ENCODE measurements at regions not wholly inside any gene's neighbourhood (a gene's known extent, or its start where the extent isn't known, plus 50 kb on each side); places are given as distances from the start of the nearest gene placed in this dataset.

DNA sequence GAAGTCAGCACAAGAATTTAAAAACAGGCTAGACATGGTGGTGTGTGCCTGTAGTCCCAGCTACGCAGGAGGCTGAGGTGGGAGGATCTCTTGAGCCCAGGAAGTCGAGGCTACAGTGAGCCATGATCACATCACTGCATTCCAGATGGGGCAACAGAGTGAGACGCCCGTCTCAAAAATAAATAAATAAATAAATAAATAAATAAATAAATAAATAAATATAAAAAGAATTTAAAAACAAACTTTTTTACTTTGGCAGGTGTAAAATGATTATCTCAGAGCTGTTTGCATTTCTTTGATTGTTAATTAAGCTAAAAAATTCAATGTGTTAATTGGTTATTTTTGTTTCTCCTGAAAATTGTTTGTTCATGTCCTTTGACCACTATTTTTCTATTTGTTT, 97.5 kb upstream of the RPS6KA3 start:
- no peak for DNase-seq

DNA sequence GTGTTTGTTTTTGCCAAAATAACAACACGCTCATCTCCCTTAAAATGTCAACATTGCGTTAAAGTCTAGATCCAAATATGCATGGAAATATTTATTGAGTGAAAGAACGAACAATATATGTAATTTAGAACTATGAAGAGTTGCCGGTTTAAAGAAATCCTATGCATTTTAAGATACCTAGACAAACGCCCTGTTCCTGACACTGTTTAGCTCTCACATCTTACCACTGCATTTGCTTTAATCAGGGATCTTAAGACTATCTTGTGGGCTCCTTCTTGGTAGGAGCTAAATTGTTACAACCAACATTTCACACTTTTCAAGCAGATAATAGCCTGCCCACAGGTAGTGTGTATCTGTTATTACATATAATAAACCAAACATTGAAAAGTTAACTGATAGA, 96.6 kb upstream of the RPS6KA3 start:
- no peak for DNase-seq

DNA sequence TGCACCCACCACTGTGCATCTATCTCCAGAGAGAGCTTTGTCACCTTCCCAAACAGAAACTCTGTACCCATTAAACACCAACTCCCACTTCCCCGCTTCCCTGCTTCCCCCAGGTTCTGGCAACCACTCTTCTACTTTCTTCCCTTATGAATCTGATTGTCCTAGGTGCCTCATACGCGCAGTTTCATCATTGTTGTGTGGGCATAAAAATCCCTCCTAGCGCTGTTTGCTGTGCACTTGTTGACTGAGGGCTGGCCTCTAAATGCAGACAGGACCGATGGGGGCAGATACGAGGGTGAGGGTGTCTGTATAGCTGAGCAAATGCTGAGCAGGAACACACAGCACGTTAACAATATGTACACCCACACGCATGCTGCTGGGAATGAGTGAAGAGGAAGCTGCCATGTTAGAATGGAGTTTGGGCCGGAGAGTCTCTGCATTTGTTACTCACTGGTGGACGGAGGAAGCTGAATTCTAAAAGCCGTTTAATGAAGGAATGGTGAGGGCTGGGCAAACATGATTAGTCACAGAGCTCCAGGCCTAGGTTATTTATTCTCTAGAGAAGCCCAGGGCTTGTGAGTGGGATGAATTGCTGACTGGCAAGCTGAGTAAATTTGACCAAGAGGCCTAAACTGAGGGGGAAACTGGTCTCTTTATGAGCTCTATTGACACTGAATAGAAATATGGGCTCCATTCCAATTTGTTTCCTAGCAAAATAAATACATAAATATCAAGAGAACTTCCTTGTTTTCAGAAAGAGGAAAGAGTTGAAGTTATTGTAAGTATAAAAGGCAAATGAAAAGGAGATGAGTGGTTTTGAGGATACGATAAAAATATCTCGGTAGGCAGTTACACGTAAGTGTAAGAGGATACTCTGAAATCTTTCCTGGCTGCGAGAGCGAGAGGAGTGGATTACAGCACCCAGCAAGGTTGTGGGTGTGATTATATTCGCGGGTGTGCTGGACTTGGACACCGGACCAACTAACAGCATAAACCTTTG, 95.9 kb upstream of the RPS6KA3 start:
- no peak for DNase-seq

DNA sequence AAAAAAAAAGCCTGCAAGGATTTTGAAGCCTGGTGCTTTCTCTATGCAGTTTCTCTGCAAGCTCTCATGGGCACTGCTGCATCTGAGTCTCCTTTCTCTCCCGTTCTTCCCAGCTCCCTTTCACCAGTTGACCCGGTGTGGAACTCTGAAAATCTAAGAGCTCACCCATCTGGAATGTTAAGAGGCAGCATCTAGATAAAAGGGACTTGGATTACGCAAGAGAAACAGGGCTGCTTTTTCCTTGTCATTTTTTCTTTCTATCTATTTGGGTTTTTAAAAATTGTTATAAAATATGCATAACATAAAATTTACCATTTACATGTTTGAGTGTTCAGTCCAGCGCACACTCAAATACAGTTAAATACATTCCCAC, 95.2 kb upstream of the RPS6KA3 start:
- DNase-seq: no peak

DNA sequence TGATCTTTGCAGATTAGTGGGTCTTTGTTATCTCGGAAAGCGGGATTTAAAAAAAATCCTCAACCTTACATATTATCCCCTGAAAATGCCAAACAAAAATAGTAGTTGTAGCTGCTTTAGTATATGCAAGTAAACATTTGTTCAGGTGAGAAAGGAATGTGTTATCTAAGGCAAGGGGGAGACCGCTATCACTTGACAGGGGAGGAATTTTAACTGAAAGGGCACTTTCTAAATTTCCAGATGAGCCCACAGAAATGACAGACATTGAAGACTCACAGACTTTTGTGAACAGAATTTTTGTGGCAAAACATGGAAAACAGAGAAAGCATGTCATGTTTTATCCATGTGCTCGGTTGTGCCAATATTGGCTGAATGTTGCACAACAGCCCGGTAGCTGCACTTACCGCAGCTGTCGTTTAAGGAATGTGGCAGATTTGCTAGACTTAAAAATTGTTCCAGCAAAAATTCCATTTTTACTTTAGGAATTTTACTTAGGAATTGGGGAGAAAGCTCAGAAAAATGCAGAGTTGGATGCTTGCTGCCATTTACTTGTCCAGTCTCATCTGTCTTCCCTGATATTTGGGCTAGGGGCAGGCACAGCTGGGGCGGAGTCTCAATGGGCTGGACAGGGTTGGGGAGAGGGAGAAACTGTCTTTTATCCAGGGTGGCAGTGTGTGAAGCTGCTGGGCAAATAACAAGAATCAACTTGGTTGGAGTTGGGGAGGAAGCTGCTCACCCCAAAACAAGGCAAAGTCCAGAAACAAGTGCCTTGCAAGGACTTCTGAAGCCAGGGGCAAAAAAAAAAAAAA, 94.6 kb upstream of the RPS6KA3 start:
- DNase-seq: no peak

DNA sequence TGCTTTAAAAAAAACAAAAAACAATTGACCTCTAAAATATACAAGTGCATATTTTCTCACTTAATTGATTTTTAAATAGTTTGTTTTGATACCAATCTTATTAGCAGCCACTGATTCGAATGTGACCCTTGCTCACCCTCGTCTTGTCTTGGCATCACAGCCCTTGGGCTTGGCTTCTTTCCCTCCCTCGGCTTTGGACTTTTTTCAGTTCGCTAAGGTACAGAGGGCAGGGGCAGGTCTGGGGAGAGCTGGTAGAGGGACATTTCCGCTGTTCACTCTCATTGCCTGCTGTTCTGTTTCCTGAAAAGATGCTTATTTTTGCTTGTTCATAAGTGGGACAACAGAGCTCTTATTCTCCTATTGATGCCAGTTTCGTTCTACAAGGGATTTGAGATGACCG, 88.5 kb upstream of the RPS6KA3 start:
- no peak for DNase-seq

DNA sequence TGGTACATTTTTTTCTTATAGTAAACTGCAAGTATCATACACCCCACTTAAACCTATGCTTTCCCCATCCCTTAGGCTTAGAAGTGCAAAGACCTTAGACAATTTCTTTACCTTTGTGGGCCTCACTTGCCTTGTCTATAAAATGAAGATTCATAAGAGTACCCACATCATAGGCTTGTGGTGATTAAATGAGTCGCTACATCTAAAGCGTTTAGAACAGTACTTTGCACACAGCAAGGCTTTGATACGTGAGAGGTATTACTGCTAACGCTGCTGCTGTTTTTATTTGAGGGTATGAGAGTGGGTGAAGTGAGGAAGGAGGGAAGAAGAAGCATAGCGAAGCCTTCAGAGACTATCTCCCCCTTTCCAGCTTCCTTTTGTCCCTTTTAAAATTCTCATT, 87.8 kb upstream of the RPS6KA3 start:
- DNase-seq: no peak

DNA sequence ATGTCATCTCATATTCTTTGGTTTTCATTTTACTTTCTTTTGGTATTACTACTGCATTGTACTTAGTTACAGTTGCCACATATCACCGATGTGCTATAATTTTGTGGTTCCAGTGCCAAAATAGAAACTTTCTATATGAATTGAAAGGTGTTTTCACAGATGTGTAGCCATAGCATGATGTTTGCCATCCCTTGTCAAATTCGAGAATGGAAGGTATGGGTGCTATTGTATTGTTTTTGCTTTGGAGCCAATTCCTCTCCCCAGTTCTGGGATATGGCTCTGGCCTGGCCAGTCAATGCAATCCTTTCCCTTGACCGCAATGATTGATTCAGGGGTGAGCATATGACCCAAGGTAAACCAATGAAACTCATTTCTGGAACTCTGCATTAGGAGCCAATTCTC, 86.2 kb upstream of the RPS6KA3 start:
- DNase-seq: peak in 1 of 2 experiments; percentile 6

DNA sequence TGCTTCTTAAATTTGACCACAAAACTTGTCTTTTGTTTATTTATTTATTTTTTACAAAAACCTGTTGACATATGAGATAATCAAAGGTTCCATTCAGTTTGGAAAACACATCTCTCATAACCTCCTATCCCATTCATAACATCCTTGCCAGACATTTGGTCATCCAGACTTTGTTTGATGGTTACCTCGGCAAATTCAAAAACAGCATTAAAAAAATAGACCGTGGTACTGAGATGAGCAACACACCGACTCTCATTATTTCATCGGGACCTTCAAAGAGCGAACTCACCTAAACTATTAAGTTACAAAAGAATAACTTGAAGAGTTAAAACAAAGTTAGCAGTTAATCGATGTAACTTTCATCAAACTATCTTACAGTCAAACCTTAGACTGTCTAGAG, 85.8 kb upstream of the RPS6KA3 start:
- no peak for DNase-seq

DNA sequence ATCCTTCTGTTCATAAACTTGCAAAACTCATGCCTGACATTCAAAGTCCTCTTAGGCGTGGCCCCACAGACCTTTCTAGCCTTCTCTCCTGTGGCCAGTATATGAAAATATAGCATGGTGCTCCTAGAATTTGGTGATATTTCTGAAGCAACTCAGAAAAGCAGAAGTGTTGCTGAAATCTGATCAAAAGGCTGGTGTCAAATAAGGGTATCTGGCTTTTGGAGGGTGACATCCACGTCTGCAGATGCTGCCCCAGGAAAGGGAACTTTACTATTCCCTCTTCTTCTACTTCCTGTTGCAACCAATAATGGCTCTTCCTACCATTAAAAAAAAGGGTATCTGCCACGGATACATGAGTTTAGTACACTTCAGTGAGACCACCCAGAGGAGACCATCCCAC, 83.9 kb upstream of the RPS6KA3 start:
- no peak for DNase-seq

DNA sequence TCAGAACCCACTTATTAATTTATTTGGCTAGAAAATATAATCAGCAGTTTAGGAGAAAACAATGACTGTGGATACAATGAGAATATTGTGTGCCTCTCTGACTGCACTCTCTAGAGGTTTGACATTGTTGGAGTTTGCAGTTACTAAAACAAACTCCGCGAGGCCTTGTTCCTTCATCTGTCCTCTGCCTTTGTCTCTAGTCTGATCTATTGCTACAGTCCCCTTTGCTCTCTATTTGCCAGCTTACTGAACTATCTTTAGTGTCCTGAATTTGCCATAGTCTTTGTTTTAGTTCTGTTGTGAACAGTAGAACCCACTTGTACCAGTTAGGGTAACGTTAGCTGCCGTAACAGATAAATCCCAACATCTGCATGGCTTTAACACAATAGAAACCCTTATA, 81.4 kb upstream of the RPS6KA3 start:
- no peak for DNase-seq

DNA sequence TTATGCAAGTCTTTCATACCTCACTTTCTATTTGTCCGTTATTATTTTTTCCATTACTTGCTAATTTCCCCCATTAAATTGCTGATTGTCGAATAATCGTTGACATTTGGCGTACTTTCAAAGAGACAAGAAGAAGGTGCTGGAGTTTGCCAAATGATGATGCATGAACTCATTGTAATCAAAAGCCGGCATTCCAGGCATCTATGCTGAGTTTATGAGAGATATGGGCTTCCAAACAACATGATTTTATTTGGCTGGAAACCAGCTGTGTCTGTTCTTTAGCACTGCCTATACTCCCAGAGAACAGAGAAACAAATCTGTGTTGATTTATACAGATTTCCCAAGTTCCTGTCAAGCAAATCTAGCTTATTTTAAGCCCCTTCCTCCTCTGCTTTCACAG, 80.8 kb upstream of the RPS6KA3 start:
- DNase-seq: no peak

DNA sequence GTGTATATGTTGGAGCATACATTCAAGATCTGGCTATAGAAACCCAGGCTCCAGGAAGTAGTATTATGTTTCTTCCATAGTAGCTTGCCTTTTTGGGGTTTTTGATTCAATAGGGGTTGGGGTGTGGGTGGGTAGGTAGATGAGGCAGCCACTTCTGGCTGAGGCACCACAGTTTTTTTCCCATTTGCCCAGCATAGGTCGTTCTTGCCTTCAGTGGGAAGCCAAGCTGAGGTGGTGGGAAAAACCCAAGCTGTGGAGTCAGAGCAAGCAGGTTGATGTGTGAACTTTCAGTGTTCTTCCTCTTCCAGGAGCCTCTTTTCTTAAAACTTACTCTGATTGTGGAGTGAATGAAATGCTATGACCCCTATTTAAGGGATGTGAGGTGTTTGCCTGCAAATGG, 67.0 kb upstream of the RPS6KA3 start:
- peak; percentile 25 to 41 for DNase-seq

DNA sequence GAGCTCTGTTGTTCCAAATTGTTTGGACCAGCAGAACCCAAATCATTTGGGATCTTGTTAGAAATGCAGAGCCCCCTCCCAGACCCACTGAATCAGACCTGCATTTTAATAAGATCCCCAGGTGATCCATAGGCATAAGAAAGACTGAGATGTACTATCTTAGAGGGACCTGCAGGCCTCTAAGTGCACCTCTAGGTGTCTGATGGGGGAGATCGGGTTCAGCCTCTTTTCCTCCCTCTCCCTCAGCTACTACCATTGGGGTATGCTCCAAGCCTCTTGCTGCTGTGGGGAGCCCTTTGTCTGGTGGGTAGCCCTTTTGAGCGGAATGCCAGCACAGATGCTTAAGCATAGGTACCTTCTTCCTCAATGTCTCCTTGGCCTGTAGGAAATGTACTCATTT, 63.8 kb upstream of the RPS6KA3 start:
- no peak for DNase-seq

DNA sequence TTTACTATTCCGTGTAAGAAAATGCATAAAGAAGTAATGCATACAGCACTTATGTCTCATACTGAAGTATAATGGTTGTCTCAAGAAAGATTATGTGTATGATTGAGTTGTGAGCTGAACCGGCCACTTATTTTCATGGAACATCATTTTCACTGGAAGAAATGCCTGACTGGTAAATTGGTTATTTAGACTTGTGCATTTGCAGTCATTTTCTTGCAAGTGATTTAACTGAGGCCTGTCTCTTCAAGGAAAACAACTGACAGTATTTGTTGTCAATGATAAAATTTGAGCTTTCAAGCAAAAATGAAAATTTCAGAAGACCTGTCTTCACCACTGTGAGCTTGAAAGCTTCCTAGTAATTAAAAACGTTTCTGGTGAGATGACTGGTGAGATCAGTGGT, 62.7 kb upstream of the RPS6KA3 start:
- DNase-seq: no peak

DNA sequence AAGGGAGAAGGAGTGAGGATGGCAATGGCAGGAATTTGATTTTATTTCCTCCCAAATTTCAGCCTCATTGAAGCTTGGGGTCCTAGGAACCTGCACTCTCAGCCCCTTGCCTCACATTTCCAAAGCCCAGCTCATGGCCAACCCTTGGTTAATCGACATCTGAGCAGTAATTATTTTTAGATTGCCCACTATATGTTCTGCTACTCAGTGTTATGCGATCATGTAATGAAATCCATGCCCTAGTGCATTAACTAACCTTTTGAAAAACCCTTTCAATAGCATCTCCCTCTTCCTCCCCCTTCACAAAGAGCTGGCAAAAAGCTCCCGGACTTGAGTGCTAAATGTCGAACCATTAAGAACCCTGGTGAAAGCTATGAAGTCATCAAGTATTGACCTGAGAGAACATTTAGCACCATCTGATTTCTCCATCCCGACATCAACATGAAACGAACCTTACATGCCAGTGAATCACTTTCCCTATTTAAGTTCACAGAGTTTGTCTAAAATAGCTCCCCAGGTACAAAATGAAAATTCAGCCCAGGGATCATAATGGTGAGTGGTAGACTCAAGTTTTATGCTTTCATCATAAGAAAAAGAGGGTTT, 59.2 kb upstream of the RPS6KA3 start:
- DNase-seq: no peak

DNA sequence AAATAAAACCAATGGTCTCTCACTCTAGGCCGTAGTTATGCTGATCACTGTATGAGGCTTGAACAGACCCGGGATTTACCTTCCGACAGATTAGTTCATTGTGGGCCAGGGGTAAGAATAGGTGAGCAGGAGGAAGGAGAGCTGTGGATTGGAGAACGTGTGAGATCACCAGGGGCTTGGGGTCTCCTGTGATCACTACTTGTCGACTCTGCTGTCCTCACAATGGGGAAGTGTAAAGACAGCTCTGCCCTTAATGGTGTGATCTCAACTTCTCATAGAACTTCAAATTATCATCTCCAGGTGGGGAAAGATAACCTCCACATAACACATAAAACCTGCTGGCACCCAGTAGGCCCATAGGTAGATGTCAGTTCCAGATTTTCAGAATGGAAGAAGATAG, 56.2 kb upstream of the RPS6KA3 start:
- DNase-seq: no peak

DNA sequence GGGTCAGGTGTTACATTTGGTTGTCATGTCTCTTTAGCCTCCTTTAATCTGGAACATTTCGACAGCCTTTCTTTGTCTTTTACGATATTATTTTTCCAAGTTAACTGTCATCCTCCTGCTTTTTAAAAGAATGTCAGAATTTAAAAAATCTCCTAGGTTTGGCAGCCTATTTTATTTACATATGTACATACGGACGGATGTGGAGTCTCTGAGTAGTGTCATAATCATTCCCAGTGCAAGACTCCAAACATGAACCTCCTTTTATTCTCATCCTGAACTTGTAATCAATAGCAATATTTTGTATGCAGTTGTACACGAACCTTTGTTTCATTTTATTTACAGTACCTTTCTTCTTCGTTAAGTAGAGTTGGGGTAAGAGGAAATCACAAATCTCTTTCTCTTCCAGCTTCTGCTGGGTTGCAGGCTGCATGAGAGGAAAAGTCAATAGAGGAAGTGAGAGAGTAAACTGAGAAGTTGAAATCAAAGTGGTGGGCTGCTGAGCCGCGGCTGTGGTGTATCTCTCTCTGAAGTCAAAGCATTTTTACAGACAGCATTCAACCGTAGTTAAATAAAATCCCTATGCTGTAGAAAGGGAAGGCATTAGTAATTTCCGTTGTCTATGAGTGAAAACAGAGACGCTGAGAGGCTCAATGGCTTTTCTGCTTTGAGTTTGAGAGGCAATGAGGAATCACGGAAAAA, 53.9 kb upstream of the RPS6KA3 start:
- DNase-seq: peak; percentile 1 to 3

DNA sequence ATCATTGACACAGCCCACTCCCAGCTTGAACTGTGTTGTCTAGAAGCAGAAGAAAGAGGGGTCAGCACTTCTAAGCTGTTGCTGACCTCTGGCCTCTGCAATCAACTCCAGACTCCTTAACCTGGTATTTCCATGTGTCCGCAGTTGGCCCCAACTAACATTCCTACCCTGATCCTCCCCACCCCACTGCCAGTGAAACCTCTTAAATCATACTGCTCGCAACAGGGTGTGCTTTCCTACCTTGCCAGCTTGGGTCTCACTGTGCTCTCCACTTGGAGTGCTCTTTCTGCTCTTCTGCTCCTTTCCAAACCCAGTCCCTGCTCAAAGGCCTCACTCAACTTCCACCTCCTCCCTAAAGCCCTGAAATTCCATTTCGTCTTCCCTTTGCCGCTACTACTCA, 52.3 kb upstream of the RPS6KA3 start:
- DNase-seq: no peak

DNA sequence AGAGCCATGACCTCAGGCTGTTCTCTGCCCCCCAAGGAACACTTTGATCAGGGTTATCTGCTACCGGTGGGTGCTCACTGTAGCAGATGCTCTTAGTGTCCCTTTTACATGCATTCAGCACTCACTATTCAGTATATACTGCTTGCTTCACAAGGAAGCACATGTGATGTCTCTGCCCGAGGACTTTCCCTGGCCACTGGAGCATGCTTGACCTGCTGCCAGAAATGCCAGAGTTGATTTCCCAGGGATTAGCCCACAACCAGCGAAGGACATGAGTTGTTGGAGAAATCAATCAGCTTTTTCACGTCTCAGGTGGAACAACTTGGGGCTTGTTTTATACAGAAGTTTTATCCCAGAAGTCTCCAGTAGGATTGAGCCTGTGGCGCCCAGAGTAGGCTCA, 51.2 kb upstream of the RPS6KA3 start:
- no peak for DNase-seq

All from activated CD4-positive, alpha-beta T cell treated with anti-CD3 and anti-CD28 coated beads, Interleukin-2, amount 50 U/mL, for 48 hours (primary cell).